ENCODE measurements at regions not wholly inside any gene's neighbourhood (a gene's known extent, or its start where the extent isn't known, plus 50 kb on each side); places are given as distances from the start of the nearest gene placed in this dataset.

DNA sequence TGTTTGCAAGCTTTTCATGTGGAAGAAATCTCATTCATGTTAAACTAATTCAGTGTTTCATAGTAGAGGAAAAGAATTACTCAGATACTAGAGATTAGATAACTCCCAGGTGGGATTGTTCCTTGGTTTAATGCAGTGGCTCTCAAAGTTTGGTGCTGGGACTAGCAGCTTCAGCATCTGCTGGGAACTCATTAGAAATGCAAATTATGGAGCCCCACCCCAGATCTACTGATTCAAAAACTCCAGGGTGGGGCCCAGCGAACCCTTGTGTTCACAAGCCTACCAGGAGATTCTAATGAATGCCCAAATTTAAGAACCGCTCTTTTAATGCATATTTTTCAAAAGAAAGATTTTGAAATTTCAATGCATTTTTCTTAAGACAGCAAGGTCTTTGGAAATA, 253.4 kb upstream of the CNTNAP4 start:
- Histone ChIP-seq H3K4me3 (no peak overlapping the region), H3K9me3 (no peaks in the 10 kb centered on the region), H3K36me3 (ENCODE audit: low read depth) (no peaks in the 10 kb centered on the region), H3K4me1 (ENCODE audit: low read depth) (peaks cover 5% of the 10 kb centered on the region)
- TF ChIP-seq, protein P1, sequence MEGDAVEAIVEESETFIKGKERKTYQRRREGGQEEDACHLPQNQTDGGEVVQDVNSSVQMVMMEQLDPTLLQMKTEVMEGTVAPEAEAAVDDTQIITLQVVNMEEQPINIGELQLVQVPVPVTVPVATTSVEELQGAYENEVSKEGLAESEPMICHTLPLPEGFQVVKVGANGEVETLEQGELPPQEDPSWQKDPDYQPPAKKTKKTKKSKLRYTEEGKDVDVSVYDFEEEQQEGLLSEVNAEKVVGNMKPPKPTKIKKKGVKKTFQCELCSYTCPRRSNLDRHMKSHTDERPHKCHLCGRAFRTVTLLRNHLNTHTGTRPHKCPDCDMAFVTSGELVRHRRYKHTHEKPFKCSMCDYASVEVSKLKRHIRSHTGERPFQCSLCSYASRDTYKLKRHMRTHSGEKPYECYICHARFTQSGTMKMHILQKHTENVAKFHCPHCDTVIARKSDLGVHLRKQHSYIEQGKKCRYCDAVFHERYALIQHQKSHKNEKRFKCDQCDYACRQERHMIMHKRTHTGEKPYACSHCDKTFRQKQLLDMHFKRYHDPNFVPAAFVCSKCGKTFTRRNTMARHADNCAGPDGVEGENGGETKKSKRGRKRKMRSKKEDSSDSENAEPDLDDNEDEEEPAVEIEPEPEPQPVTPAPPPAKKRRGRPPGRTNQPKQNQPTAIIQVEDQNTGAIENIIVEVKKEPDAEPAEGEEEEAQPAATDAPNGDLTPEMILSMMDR (IDR thresholded peaks at IDR 0.05), result no peak
- intact Hi-C loops (cut with DNase I, micrococcal nuclease), result no loop called here
- no peak for ATAC-seq
- DNase-seq, result no peak

DNA sequence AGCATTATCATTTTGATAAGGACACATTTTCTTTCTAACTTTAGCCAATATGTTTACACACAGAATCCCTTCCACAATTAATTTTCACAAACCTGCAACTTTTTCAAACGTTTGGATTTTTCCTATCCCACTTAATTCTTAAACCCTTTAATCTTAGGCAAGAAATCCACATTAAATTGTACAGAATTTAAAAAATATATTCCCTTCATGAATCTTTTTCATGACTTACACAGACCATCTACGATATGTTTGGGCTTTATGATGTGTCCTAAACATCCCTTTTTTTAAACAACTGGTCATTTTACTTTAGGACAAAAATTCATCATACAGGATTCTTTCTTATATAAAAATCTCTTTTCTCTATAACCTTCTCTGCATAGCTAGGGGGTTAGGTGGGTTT, 241.5 kb upstream of the CNTNAP4 start:
- Histone ChIP-seq H3K4me3 (no peak overlapping the region), H3K36me3 (ENCODE audit: low read depth) (no peaks in the 10 kb centered on the region), H3K4me1 (ENCODE audit: low read depth) (no peaks in the 10 kb centered on the region), H3K9me3 (peaks cover 10% of the 10 kb centered on the region)
- intact Hi-C loops (cut with DNase I, micrococcal nuclease), result no loop called here
- DNase-seq, result no peak
- TF ChIP-seq, protein P1 (IDR thresholded peaks at IDR 0.05), result no peak
- ATAC-seq, result no peak

DNA sequence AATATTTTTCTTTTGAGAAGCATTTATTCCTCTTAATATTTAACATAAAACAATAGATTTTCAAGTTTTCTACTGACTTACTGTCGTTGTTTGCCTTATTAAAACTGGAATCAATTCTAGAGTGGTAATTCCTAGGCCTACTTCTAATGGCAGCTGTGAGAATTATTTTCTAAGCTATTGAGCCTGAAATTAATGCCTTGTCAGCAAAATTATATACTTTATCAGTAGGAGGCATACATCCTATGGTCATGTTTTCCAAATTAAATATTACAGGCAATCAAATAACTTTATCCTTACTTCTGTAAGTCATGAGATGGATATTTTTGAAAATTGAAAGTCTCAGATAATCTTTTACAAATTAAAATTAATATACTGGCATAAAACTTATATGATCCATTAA, 239.1 kb upstream of the CNTNAP4 start:
- Histone ChIP-seq H3K4me1 (ENCODE audit: low read depth) (no peaks in the 10 kb centered on the region), H3K36me3 (ENCODE audit: low read depth) (no peaks in the 10 kb centered on the region), H3K4me3 (no peak overlapping the region), H3K9me3 (peaks cover 10% of the 10 kb centered on the region)
- TF ChIP-seq, protein P1 (IDR thresholded peaks at IDR 0.05), result no peak
- DNase-seq (no peak), ATAC-seq (no peak)
- intact Hi-C loops (cut with DNase I, micrococcal nuclease), result no loop called here

DNA sequence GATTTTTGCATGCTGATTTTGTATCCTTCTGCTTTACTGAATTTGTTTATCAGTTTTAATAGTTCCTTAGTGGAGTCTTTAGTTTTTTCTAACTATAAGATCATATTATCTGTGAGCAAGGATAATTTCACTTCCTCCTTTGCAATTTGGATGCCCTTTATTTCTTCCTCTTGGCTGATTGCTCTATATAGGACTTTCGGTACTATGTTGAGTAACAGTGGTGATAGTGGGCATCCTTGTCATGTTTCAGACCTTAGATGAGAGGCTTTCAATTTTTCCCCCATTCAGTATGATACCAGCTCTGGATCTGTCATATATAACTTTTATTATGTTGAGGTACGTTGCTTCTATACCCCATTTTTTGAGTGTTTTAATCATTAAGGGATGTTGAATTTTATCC, 224.5 kb upstream of the CNTNAP4 start:
- DNase-seq (no peak), ATAC-seq (no peak)
- TF ChIP-seq, protein P1 (IDR thresholded peaks at IDR 0.05), result no peak
- H3K36me3 ChIP-seq (ENCODE audit: low read depth), result no peaks in the 10 kb centered on the region
- no peaks in the 10 kb centered on the region for H3K9me3 ChIP-seq
- H3K4me3 ChIP-seq, result no peak overlapping the region
- intact Hi-C loops (cut with DNase I, micrococcal nuclease), result no loop called here
- H3K4me1 ChIP-seq (ENCODE audit: low read depth), result no peaks in the 10 kb centered on the region

DNA sequence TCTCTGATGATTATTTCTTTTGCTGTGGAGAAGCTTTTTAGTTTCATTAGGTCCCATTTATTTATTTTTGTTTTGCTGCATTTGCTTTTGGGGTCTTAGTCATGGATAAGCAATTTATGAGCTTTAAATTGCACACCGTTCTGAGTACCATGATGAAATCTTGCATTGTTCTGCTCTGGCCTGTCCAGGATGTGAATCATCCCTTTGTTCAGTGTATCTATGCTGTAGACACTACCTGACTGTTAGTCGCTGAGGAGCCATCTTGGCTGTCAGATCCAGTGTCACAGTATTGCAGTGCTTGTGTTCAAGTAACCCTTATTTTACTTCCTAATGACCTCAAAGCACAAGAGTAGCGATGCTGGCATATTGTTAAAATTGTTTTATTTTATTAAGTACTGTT, 218.0 kb upstream of the CNTNAP4 start:
- ATAC-seq (no peak), DNase-seq (no peak)
- intact Hi-C loops (cut with DNase I, micrococcal nuclease), result no loop called here
- TF ChIP-seq, protein P1 (IDR thresholded peaks at IDR 0.05), result no peak
- no peaks in the 10 kb centered on the region for H3K9me3 ChIP-seq
- no peaks in the 10 kb centered on the region for H3K36me3 ChIP-seq (ENCODE audit: low read depth)
- H3K4me3 ChIP-seq, result no peak overlapping the region
- H3K4me1 ChIP-seq (ENCODE audit: low read depth), result no peaks in the 10 kb centered on the region

DNA sequence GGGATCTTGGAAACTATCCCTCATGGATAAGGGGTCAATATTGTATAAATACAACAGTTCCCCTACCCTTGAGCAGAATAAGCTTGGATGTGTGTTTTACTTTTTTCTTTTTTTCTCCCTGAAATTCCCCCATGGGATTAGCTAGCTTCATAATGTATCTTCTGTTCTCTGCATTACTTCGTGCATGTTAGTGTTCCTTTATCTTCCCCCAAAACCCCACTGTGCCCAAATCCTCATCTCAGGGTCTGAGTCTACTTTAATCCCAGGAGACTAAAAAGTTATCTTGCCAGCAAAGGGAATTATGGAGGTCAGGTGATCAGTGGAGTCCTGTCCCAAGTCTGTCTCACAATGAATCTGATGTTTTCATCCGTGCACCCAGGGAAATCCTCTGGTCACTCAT, 217.5 kb upstream of the CNTNAP4 start:
- TF ChIP-seq, protein P1 (IDR thresholded peaks at IDR 0.05), result no peak
- Histone ChIP-seq H3K36me3 (ENCODE audit: low read depth) (no peaks in the 10 kb centered on the region), H3K4me3 (no peak overlapping the region), H3K4me1 (ENCODE audit: low read depth) (no peaks in the 10 kb centered on the region), H3K9me3 (no peaks in the 10 kb centered on the region)
- DNase-seq, result no peak
- intact Hi-C loops (cut with DNase I, micrococcal nuclease), result no loop called here
- no peak for ATAC-seq
